ENCODE measurements at regions not wholly inside any gene's neighbourhood (a gene's known extent, or its start where the extent isn't known, plus 50 kb on each side); places are given as distances from the start of the nearest gene placed in this dataset.

GRCh38 chr3:96731031-96731430 is 83.4 kb upstream of the EPHA6 start:
- no peak for TF ChIP-seq CTCF (IDR thresholded peaks at IDR 0.05)
- TF ChIP-seq POLR2AphosphoS5 (IDR thresholded peaks at IDR 0.05; ENCODE audit: low read depth, low read length): no peak
- no peak for TF ChIP-seq REST (IDR thresholded peaks at IDR 0.05; ENCODE audit: insufficient read depth in 1 of 2, low read depth in 2 of 2, low read length in 1 of 2)
- no peak for TF ChIP-seq TCF7L2 (IDR thresholded peaks at IDR 0.05; ENCODE audit: low read depth, low read length)
- no peak for TF ChIP-seq SIN3A (IDR thresholded peaks at IDR 0.05; ENCODE audit: borderline replicate concordance, insufficient read depth, low read depth, low read length)
